HUES6 (cell line): ENCODE measurements at regions not wholly inside any gene's neighbourhood (a gene's known extent, or its start where the extent isn't known, plus 50 kb on each side); places are given as distances from the start of the nearest gene placed in this dataset.
"Not testable (repeated sequence)": the region's sequence is repeated elsewhere in the genome, so short reads cannot be mapped to it uniquely, and the experiment has no call there.

ENCODE experiments used
- H3K27ac ChIP-seq: 2 replicates; pipeline ENCODE4 v1.7.0; 2013; ENCODE audit warnings: low read depth, mild to moderate bottlenecking, low read length, inconsistent platforms
- H3K27me3 ChIP-seq: 2 replicates; pipeline ENCODE4 v1.6.1; 2013; ENCODE audit warnings: low read length; ENCODE audit not compliant: control insufficient read depth, insufficient read depth
- H3K36me3 ChIP-seq: 2 replicates; pipeline ENCODE4 v1.6.1; 2013; ENCODE audit warnings: low read length; ENCODE audit not compliant: control insufficient read depth, insufficient read depth
- H3K4me1 ChIP-seq: 2 replicates; pipeline ENCODE4 v1.6.1; 2013; ENCODE audit warnings: low read length; ENCODE audit not compliant: control insufficient read depth, insufficient read depth
- H3K4me3 ChIP-seq: 2 replicates; pipeline ENCODE4 v1.5.1; 2013; ENCODE audit warnings: low read depth, low read length
- H3K9ac ChIP-seq: one replicate; pipeline ENCODE4 v1.6.1; 2013; ENCODE audit warnings: mild to moderate bottlenecking, low read length
- H3K9me3 ChIP-seq: 2 replicates; pipeline ENCODE4 v1.6.1; 2013; ENCODE audit warnings: low read depth, low read length; ENCODE audit not compliant: control insufficient read depth, insufficient read depth

GRCh38 chr2:131711268-131711667, 183.6 kb downstream of the CCDC74A start:
- not testable (repeated sequence) for H3K4me3 ChIP-seq, H3K4me1 ChIP-seq, H3K27me3 ChIP-seq, H3K9ac ChIP-seq, H3K27ac ChIP-seq, H3K36me3 ChIP-seq, H3K9me3 ChIP-seq

GRCh38 chr2:131717907-131718306, 190.2 kb downstream of the CCDC74A start:
- H3K4me3 ChIP-seq, H3K36me3 ChIP-seq, H3K27ac ChIP-seq, H3K27me3 ChIP-seq, H3K9me3 ChIP-seq, H3K4me1 ChIP-seq, H3K9ac ChIP-seq: not testable (repeated sequence)

GRCh38 chr2:131721163-131721562, 193.5 kb downstream of the CCDC74A start:
- H3K9ac ChIP-seq, H3K27ac ChIP-seq, H3K4me3 ChIP-seq, H3K4me1 ChIP-seq, H3K36me3 ChIP-seq, H3K27me3 ChIP-seq, H3K9me3 ChIP-seq: not testable (repeated sequence)

- H3K9me3 ChIP-seq, H3K4me3 ChIP-seq, H3K27ac ChIP-seq, H3K27me3 ChIP-seq, H3K9ac ChIP-seq, H3K36me3 ChIP-seq, H3K4me1 ChIP-seq: not testable (repeated sequence)
Observed at GRCh38 chr2:131722256-131722655, 194.6 kb downstream of the CCDC74A start.

- Histone ChIP-seq H3K36me3 (no peaks in the 10 kb centered on the region), H3K4me3 (no peak overlapping the region; the same call in 1 of the 2 replicates), H3K4me1 (no peaks in the 10 kb centered on the region), H3K9ac (no peak overlapping the region), H3K27ac (no peak overlapping the region), H3K27me3 (no peaks in the 10 kb centered on the region), H3K9me3 (no peaks in the 10 kb centered on the region)
Observed at GRCh38 chr2:131724019-131724418, 196.3 kb downstream of the CCDC74A start.

GRCh38 chr2:131728451-131728850, 200.8 kb downstream of the CCDC74A start:
- not testable (repeated sequence) for H3K4me1 ChIP-seq, H3K27me3 ChIP-seq, H3K9me3 ChIP-seq, H3K4me3 ChIP-seq, H3K27ac ChIP-seq, H3K36me3 ChIP-seq, H3K9ac ChIP-seq

GRCh38 chr2:131733530-131733929, 205.8 kb downstream of the CCDC74A start:
- not testable (repeated sequence) for H3K4me1 ChIP-seq, H3K27me3 ChIP-seq, H3K9me3 ChIP-seq, H3K27ac ChIP-seq, H3K4me3 ChIP-seq, H3K9ac ChIP-seq, H3K36me3 ChIP-seq

GRCh38 chr2:131736406-131736805, 208.7 kb downstream of the CCDC74A start:
- H3K27me3 ChIP-seq, H3K27ac ChIP-seq, H3K9me3 ChIP-seq, H3K36me3 ChIP-seq, H3K9ac ChIP-seq, H3K4me3 ChIP-seq, H3K4me1 ChIP-seq: not testable (repeated sequence)

- not testable (repeated sequence) for H3K36me3 ChIP-seq, H3K4me3 ChIP-seq, H3K9me3 ChIP-seq, H3K27ac ChIP-seq, H3K27me3 ChIP-seq, H3K9ac ChIP-seq, H3K4me1 ChIP-seq
Observed at GRCh38 chr2:131738533-131738932, 210.8 kb downstream of the CCDC74A start.

- not testable (repeated sequence) for H3K27ac ChIP-seq, H3K4me3 ChIP-seq, H3K9ac ChIP-seq, H3K4me1 ChIP-seq, H3K27me3 ChIP-seq, H3K36me3 ChIP-seq, H3K9me3 ChIP-seq
Observed at GRCh38 chr2:131738996-131739434, 211.3 kb downstream of the CCDC74A start.

- H3K9ac ChIP-seq: no peak overlapping the region
Observed at GRCh38 chr2:131753640-131754561, 226.2 kb downstream of the CCDC74A start.

More at GRCh38 chr2:131753640-131754561, 226.2 kb downstream of the CCDC74A start:
- Histone ChIP-seq H3K4me1 (no peaks in the 10 kb centered on the region), H3K36me3 (no peaks in the 10 kb centered on the region), H3K9me3 (peaks cover 6% of the 10 kb centered on the region; the same call in 1 of the 2 replicates), H3K4me3 (no peak overlapping the region), H3K27me3 (no peaks in the 10 kb centered on the region), H3K27ac (no peak overlapping the region)
